Activated CD8-positive, alpha-beta T cell treated with anti-CD3 and anti-CD28 coated beads, Interleukin-2, amount 10 ng/mL, durations not matched to agents 7 days and 5 days (primary cell): ENCODE measurements at regions not wholly inside any gene's neighbourhood (a gene's known extent, or its start where the extent isn't known, plus 50 kb on each side); places are given as distances from the start of the nearest gene placed in this dataset.
"Not testable (repeated sequence)": the region's sequence is repeated elsewhere in the genome, so short reads cannot be mapped to it uniquely, and the experiment has no call there.

ENCODE experiments used
- ATAC-seq: fragments of 150-1000 bp; cut with Tn5 transposase; one replicate; pipeline ENCODE4 v1.10.0; 2021; ENCODE audit warnings: moderate library complexity
- CTCF ChIA-PET: fragments of 350-600 bp; sonication (Branson Sonifier 250); formaldehyde crosslinking; loops from one replicate; lab custom pipeline; 2021; ENCODE audit warnings: antibody characterized with exemption; lab: Charles Lee
- POLR2A ChIA-PET: fragments of 350-600 bp; sonication (Branson Sonifier 250); formaldehyde crosslinking; loops from one replicate; lab custom pipeline; 2021; ENCODE audit warnings: antibody characterized with exemption; lab: Charles Lee
- DNase-seq: peaks from one replicate; pipeline ENCODE4 v3.0.0-alpha.2; 2020
- H3K27ac Mint-ChIP-seq: one replicate; pipeline ENCODE4 v1.8.0; 2021; ENCODE audit warnings: mild to moderate bottlenecking, mixed read lengths
- H3K27me3 Mint-ChIP-seq: one replicate; pipeline ENCODE4 v1.8.0; 2021; ENCODE audit warnings: low read depth, mixed read lengths
- H3K36me3 Mint-ChIP-seq: one replicate; pipeline ENCODE4 v1.8.0; 2021; ENCODE audit warnings: low read depth, mixed read lengths
- H3K4me1 Mint-ChIP-seq: one replicate; pipeline ENCODE4 v1.8.0; 2021; ENCODE audit warnings: low read depth, mixed read lengths
- H3K4me3 Mint-ChIP-seq: one replicate; pipeline ENCODE4 v1.8.0; 2021; ENCODE audit warnings: mild to moderate bottlenecking, mixed read lengths
- H3K9me3 Mint-ChIP-seq: one replicate; pipeline ENCODE4 v1.8.0; 2022; ENCODE audit warnings: mixed read lengths; ENCODE audit not compliant: insufficient read depth

DNA sequence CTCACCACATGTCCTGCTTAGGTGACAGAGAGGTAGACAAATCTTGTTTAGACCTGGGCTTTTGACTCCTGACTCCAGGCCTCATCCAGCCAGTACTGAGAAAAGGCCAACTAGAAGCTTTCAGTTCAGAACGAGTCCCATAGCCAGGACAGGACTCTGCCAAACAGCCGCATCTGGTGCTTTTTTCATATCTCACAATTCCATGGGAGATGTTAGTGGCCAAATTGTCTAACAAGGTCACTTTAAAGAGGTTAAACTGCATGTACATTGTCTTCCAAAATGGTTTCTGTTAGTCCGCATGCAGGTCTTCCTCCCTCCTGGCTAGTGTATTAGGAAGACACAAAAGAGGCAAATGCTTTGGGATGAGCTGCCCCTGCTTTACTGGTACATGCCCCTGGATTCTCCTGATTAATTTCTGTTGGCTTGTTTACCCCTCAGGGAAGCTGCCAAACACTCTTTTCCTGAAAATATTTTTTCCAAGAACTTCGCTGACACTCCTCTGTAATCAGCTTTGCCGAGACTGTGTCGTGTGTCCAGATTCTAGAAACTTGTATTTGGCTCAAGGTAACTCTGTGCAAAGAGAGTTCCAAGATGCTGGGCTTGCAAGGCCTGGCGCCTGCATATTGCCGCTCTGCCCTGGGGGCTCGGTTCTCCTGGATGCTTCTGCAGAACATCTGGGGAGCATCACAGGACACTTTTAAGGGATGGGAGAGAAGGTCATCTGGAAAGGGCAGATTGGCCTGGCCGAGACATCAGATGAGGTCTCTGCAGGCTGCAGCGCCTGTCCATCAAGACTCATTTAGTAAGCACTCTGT lies 209.2 kb upstream of the APCDD1 start:
- Mint-ChIP-seq H3K4me3 (no peak overlapping the region), H3K36me3 (no peaks in the 10 kb centered on the region), H3K9me3 (no peaks in the 10 kb centered on the region), H3K27me3 (peaks cover 1% of the 10 kb centered on the region), H3K27ac (no peak overlapping the region), H3K4me1 (no peaks in the 10 kb centered on the region)
- ATAC-seq, result no peak
- DNase-seq, result no peak
- ChIA-PET POLR2A (no interaction called here), CTCF (no interaction called here)

DNA sequence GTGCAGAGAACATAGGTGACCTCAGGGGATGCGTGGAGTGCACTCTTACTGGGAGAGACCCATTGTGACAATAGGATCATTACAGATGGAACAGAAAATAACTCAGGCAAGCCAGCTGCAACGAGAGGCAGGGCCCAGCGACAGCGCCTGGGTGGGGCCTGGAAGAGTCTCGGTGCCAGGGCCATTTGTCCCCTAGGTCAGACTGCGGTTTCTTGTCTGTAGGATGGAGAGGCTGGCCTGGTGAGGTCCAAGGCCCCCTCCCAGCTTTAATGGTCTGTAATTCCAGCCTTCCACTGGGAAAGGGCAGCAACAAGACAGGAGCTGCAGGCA lies 208.6 kb upstream of the APCDD1 start:
- ATAC-seq, result no peak
- Mint-ChIP-seq H3K27me3 (peaks cover 3% of the 10 kb centered on the region), H3K27ac (no peak overlapping the region), H3K4me3 (no peak overlapping the region), H3K36me3 (no peaks in the 10 kb centered on the region), H3K4me1 (no peaks in the 10 kb centered on the region), H3K9me3 (no peaks in the 10 kb centered on the region)
- ChIA-PET CTCF (no interaction called here), POLR2A (no interaction called here)
- no peak for DNase-seq

DNA sequence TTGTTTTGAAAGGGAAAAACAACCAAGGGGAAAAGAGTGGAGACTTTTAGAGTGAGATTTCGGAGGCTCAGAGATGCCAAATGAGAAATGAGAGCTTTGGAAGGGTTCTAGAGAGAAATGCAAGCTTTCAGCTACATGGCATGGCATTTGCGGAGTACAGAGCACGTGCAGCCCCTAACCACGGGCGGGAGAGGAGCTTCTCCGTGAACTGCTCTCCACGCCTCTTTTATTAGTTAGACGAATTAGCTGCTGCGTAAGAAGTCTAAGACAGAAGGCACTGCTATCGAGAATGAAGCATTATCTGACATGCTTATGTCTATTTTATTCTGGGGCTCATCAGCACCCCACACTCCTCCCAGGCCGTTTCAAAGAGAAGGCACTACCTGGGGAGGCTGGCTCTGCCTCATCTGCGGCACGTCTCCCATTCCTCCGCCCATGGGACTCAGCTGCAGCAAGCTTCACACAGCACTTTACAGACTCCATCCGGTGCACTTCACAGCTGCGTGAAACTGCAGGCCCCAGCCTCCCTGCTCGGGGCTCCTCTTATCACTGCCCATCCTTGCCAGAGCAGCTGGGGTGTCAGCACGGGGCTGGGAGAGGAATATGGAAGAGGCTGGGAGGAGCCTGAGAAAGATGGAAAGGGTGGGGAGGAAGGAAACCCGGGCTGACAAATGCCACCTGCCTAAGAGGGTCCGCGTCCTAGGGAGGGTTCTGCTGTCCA lies 207.3 kb upstream of the APCDD1 start:
- ATAC-seq (no peak), DNase-seq (no peak)
- Mint-ChIP-seq H3K4me1 (no peaks in the 10 kb centered on the region), H3K27ac (no peak overlapping the region), H3K4me3 (no peak overlapping the region), H3K9me3 (no peaks in the 10 kb centered on the region), H3K36me3 (no peaks in the 10 kb centered on the region), H3K27me3 (peaks cover 3% of the 10 kb centered on the region)
- ChIA-PET POLR2A (no interaction called here), CTCF (no interaction called here)

DNA sequence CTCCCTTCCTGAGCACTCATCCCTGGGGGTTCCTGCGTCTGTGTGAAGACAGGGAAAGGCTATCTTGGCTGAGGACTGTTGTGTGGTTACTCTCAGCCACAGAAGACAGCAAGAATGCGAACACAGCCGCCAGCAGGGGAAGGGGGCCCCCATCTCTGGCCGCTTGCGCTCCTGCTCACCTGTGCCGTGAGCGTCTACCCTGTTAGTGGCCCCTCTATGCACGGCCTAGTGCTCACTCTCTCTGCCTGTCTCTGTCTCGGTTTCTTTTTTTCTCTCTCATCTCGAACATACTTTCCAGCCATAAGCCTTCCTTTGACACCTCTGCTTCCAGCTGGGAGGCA lies 206.7 kb upstream of the APCDD1 start:
- H3K9me3 Mint-ChIP-seq, result no peaks in the 10 kb centered on the region
- H3K4me3 Mint-ChIP-seq, result no peak overlapping the region
- ATAC-seq (no peak), DNase-seq (no peak)
- H3K27me3 Mint-ChIP-seq, result peaks cover 3% of the 10 kb centered on the region
- ChIA-PET POLR2A (no interaction called here), CTCF (no interaction called here)
- H3K4me1 Mint-ChIP-seq, result no peaks in the 10 kb centered on the region
- no peaks in the 10 kb centered on the region for H3K36me3 Mint-ChIP-seq
- H3K27ac Mint-ChIP-seq, result no peak overlapping the region

DNA sequence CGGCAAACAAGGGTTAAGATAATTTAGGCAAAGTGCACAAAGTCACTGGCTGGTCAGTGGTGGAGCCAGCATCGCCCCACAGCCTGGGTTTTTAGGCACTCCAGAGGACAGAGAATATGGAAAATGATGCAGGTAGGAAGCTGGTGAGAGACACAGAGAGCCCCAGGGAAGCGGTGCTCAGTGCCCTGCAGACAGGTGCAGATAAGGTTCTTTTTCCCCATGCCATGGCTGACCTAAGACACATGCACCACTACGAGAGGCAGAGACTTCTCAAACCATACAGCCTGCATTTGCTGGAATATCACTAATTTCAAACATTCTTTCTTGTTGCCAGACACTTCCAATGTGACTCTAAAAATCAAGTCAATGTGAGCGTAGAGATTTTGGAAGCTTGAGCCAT lies 205.7 kb upstream of the APCDD1 start:
- Mint-ChIP-seq H3K27me3 (peaks cover 3% of the 10 kb centered on the region), H3K4me3 (no peak overlapping the region), H3K36me3 (no peaks in the 10 kb centered on the region), H3K4me1 (no peaks in the 10 kb centered on the region), H3K9me3 (no peaks in the 10 kb centered on the region), H3K27ac (no peak overlapping the region)
- DNase-seq (no peak), ATAC-seq (no peak)
- CTCF ChIA-PET, result no interaction called here
- POLR2A ChIA-PET, result no interaction called here

DNA sequence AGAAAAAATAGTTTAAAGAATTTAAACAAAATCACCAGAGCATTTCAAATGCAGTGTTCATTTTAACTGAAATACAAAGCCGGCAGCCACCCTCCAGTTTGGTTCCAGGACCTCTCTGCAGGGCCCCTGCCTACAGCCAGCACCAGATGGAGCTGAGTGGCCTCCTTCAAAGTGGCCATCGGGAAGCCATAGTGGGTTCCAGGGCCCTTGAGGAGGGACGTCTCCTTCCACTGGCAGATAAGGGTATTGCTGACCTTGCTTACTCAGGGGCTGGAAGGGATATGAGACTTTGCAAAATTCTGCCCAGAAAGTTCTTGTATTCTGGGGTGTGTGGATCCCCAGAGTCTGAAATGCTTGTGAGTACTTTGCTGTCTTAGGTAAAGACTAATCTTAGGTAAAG lies 205.2 kb upstream of the APCDD1 start:
- Mint-ChIP-seq H3K27me3 (peaks cover 3% of the 10 kb centered on the region), H3K36me3 (no peaks in the 10 kb centered on the region), H3K4me3 (no peak overlapping the region), H3K27ac (no peak overlapping the region), H3K9me3 (no peaks in the 10 kb centered on the region), H3K4me1 (no peaks in the 10 kb centered on the region)
- ChIA-PET POLR2A (no interaction called here), CTCF (no interaction called here)
- DNase-seq (no peak), ATAC-seq (no peak)

DNA sequence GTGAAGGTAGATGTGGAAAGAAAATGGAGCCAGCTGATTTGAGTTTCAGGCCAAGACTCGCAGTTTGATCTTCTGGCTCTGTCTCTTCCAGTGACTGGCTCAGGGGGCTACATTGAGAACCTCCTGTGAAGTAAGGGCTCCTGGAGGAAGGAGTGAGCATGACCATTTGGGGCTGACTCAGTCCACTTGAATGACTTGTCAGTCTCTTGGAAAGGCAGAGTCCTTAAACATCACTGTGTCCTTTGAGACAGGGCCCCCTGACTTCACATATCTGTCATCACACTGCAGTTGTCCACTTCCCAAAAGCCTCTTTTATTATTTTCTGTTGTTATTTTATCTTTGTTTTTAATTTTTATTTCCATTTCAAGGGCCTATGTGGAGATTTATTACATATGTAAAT lies 204.6 kb upstream of the APCDD1 start:
- Mint-ChIP-seq H3K9me3 (no peaks in the 10 kb centered on the region), H3K27me3 (peaks cover 3% of the 10 kb centered on the region), H3K27ac (no peak overlapping the region), H3K4me1 (no peaks in the 10 kb centered on the region), H3K4me3 (no peak overlapping the region), H3K36me3 (no peaks in the 10 kb centered on the region)
- ATAC-seq, result no peak
- no peak for DNase-seq
- POLR2A ChIA-PET, result no interaction called here
- CTCF ChIA-PET, result no interaction called here

DNA sequence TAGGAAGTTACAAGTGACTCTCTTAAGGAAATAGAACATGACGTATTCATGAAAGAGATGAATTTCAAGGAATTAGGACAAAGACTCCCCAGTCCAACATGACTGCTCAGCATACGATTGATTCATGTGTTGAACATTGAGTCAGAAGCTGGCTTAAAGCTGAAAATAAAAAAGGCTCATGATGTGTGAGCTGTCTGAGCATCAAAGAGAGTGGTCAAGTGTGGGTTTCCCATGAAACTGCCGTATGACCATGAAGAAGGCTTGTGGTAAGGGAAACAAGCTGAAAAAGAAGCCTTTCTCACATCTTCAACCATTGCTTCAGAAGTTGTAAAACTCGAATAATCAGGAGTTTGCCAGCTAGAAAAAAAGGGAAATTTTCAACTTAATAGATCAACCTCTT lies 201.9 kb upstream of the APCDD1 start:
- no peak overlapping the region for H3K4me3 Mint-ChIP-seq
- ChIA-PET CTCF (no interaction called here), POLR2A (no interaction called here)
- no peak for ATAC-seq
- no peaks in the 10 kb centered on the region for H3K4me1 Mint-ChIP-seq
- no peaks in the 10 kb centered on the region for H3K9me3 Mint-ChIP-seq
- no peak overlapping the region for H3K27ac Mint-ChIP-seq
- peaks cover 7% of the 10 kb centered on the region for H3K27me3 Mint-ChIP-seq
- DNase-seq, result no peak
- no peaks in the 10 kb centered on the region for H3K36me3 Mint-ChIP-seq

DNA sequence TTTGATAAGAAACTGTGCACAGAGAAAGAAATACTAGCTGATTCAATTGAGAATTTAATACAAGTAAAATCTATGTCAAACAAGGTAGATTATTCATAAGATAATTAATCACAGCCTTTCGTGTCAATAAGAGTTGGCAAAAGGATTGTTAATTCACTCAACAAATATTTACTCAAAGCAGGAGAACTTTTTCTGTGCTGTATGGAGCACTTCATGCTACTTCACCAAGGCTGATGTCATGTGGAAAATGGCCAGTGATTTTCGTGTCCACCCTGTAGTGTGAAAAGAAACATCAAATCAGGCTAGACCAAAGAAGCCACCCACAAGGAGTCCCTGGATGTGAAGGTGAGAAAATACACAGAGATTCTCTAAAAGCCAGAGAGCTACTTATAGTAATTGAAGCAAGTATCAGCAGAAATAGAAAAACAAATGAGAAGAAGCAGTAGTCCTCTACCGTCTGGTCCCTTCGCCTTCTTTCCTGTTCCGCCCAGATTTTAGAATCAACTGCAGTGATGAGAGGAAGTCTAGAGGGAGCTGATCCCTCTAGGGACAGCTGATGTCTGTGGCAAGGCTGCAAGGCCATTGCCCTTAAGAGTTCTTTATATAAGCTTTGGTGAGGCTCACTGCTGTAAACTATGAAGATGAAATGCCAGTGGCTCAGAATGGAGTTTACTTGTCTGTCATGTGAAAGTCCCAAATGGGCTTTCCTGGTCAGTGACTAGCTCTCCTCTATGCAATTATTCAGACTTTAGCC lies 201.3 kb upstream of the APCDD1 start:
- DNase-seq (no peak), ATAC-seq (no peak)
- H3K27me3 Mint-ChIP-seq, result peaks cover 7% of the 10 kb centered on the region
- H3K27ac Mint-ChIP-seq, result no peak overlapping the region
- H3K9me3 Mint-ChIP-seq, result no peaks in the 10 kb centered on the region
- CTCF ChIA-PET, result no interaction called here
- no peak overlapping the region for H3K4me3 Mint-ChIP-seq
- H3K36me3 Mint-ChIP-seq, result no peaks in the 10 kb centered on the region
- POLR2A ChIA-PET, result no interaction called here
- no peaks in the 10 kb centered on the region for H3K4me1 Mint-ChIP-seq

DNA sequence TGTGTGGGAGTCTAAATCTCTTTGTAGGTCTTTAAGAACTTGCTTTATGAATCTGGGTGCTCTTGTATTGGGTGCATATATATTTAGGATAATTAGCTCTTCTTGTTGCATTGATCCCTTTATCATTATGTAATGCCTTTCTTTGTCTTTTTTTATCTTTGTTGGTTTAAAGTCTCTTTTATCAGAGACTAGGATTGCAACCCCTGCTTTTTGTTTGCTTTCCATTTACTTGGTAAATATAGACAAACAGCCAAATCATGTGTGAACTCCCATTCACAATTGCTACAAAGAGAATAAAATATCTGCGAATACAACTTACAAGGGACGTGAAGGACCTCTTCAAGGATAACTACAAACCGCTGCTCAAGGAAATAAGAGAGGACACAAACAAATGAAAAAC lies 198.2 kb upstream of the APCDD1 start:
- H3K4me3 Mint-ChIP-seq, CTCF ChIA-PET, POLR2A ChIA-PET, H3K27me3 Mint-ChIP-seq, H3K9me3 Mint-ChIP-seq, H3K36me3 Mint-ChIP-seq, DNase-seq, ATAC-seq, H3K27ac Mint-ChIP-seq, H3K4me1 Mint-ChIP-seq: not testable (repeated sequence)

DNA sequence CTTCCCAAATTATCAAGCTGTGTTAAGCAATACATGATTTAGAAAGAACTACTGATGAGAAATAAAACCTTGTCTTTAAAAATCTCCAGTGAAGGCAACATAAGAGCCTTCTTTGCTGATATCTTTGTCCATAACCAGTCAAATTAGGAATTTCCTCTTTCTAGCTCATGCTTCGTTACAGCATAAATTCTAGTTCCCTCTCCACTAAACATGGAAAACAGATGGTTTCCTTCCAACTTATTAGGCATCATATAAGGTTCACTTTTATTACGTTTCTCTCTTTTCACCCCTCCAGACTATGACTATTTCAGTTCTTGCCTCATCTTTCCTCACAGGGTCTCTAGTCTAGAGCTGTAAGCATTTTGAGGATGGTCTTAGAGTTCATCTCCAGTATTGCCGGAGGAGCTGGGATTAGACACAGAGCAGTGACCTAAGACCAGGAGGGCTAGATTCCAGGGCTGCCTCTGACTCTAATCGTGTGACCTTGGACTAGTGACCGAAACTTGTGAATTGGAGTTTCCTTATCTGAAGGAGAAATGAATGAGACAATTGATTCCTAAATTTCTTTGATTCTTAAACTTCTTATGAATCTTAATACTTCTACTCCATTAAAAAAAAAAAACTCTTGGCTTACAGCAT lies 195.5 kb upstream of the APCDD1 start:
- CTCF ChIA-PET, result no interaction called here
- POLR2A ChIA-PET, result no interaction called here
- no peaks in the 10 kb centered on the region for H3K9me3 Mint-ChIP-seq

DNA sequence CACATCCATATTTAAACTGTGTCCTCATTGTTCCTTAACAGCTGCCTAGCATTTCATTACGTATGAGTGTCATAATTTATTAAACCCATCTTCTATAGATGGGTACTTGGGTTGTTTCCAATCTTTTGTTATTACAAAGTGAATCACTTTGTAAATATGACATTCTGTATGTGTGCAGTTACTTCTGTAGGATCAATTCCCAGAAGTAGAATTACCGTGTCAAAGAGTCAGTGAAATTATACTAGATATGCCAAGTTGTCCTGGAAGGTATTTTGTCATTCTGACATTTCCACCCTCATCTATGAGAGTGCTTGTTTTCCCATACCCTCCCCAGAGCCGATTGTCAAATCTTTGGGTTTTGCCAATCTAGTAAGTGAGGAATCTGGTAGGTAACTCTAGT lies 194.5 kb upstream of the APCDD1 start:
- CTCF ChIA-PET, result no interaction called here
- no peaks in the 10 kb centered on the region for H3K9me3 Mint-ChIP-seq

More for the DNA sequence above, 195.5 kb upstream of the APCDD1 start:
- H3K4me1 Mint-ChIP-seq, result peaks cover 3% of the 10 kb centered on the region
- H3K27me3 Mint-ChIP-seq, result peaks cover 8% of the 10 kb centered on the region
- no peak overlapping the region for H3K4me3 Mint-ChIP-seq
- no peak overlapping the region for H3K27ac Mint-ChIP-seq
- no peak for ATAC-seq
- H3K36me3 Mint-ChIP-seq, result no peaks in the 10 kb centered on the region
- no peak for DNase-seq

More for the DNA sequence above, 194.5 kb upstream of the APCDD1 start:
- DNase-seq, result no peak
- no peak overlapping the region for H3K27ac Mint-ChIP-seq
- H3K27me3 Mint-ChIP-seq, result peaks cover 8% of the 10 kb centered on the region
- POLR2A ChIA-PET, result no interaction called here
- no peaks in the 10 kb centered on the region for H3K36me3 Mint-ChIP-seq
- H3K4me3 Mint-ChIP-seq, result no peak overlapping the region
- H3K4me1 Mint-ChIP-seq, result peaks cover 3% of the 10 kb centered on the region
- no peak for ATAC-seq
